ENCODE measurements at regions not wholly inside any gene's neighbourhood (a gene's known extent, or its start where the extent isn't known, plus 50 kb on each side); places are given as distances from the start of the nearest gene placed in this dataset.

GRCh38 chr2:10968176-10968575 is 56.4 kb downstream of the KCNF1 start:
- no peaks in the 10 kb centered on the region for H3K9me3 ChIP-seq
- no peak overlapping the region for H3K9ac ChIP-seq
- no peak for TF ChIP-seq EP300 (IDR thresholded peaks at IDR 0.05; ENCODE audit: borderline replicate concordance in 1 of 2, low read depth in 1 of 2, low read length in 1 of 2)
- TF ChIP-seq TAF1 (IDR thresholded peaks at IDR 0.05; ENCODE audit: borderline replicate concordance, low read depth, low read length): no peak
- TF ChIP-seq TEAD4 (IDR thresholded peaks at IDR 0.05; ENCODE audit: borderline replicate concordance, insufficient read depth): no peak
- no peak for TF ChIP-seq SIN3A (IDR thresholded peaks at IDR 0.05; ENCODE audit: borderline replicate concordance, low read depth, low read length)
- TF ChIP-seq, protein P1, sequence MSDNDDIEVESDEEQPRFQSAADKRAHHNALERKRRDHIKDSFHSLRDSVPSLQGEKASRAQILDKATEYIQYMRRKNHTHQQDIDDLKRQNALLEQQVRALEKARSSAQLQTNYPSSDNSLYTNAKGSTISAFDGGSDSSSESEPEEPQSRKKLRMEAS (IDR thresholded peaks at IDR 0.05; ENCODE audit: low read depth): no peak
- TF ChIP-seq YY1 (IDR thresholded peaks at IDR 0.05; ENCODE audit: low read depth): no peak
- TF ChIP-seq, protein P2, sequence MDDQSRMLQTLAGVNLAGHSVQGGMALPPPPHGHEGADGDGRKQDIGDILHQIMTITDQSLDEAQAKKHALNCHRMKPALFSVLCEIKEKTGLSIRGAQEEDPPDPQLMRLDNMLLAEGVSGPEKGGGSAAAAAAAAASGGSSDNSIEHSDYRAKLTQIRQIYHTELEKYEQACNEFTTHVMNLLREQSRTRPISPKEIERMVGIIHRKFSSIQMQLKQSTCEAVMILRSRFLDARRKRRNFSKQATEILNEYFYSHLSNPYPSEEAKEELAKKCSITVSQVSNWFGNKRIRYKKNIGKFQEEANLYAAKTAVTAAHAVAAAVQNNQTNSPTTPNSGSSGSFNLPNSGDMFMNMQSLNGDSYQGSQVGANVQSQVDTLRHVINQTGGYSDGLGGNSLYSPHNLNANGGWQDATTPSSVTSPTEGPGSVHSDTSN (IDR thresholded peaks at IDR 0.05): no peak
- no peak for TF ChIP-seq TCF12 (IDR thresholded peaks at IDR 0.05)
- no peak for TF ChIP-seq GATA2 (CRISPR knock-in tag; IDR thresholded peaks at IDR 0.05)
- TF ChIP-seq FOXJ3 (CRISPR knock-in tag; IDR thresholded peaks at IDR 0.05): no peak
- no peak for TF ChIP-seq RAD21 (IDR thresholded peaks at IDR 0.05; ENCODE audit: low read length)
- no peak for TF ChIP-seq NRF1 (IDR thresholded peaks at IDR 0.05; ENCODE audit: low read depth, low read length)
- TF ChIP-seq, protein P3, sequence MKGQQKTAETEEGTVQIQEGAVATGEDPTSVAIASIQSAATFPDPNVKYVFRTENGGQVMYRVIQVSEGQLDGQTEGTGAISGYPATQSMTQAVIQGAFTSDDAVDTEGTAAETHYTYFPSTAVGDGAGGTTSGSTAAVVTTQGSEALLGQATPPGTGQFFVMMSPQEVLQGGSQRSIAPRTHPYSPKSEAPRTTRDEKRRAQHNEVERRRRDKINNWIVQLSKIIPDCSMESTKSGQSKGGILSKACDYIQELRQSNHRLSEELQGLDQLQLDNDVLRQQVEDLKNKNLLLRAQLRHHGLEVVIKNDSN (IDR thresholded peaks at IDR 0.05; ENCODE audit: borderline replicate concordance, low read depth): no peak
- TF ChIP-seq FOSL2 (IDR thresholded peaks at IDR 0.05; ENCODE audit: borderline replicate concordance, low read depth): no peak
- no peak for TF ChIP-seq REST (IDR thresholded peaks at IDR 0.05; ENCODE audit: low read depth, low read length)
- H3K4me3 ChIP-seq (ENCODE audit: low read depth in 2 of 2, low read length in 1 of 2): no peak overlapping the region
- H3K79me2 ChIP-seq (ENCODE audit: insufficient read depth): no peaks in the 10 kb centered on the region
- WGBS (ENCODE audit: low lambda C conversion rate): 65% methylated on average over 10 of the region's 11 CpGs
- no peaks in the 10 kb centered on the region for H3F3A ChIP-seq (replicated peaks; ENCODE audit: insufficient read depth)
- H3K27me3 ChIP-seq (ENCODE audit: insufficient read depth): peaks cover 47% of the 10 kb centered on the region; the same call in 1 of the 2 replicates
- H3K4me2 ChIP-seq: no peak overlapping the region
- POLR2A ChIA-PET: no interaction called here
- H3K9me2 ChIP-seq: no peaks in the 10 kb centered on the region
- H3K4me1 ChIP-seq (ENCODE audit: control insufficient read depth in 1 of 2, insufficient read depth in 2 of 2, low read depth in 1 of 2, low read length in 1 of 2): peaks cover 0 to 10% of the 10 kb centered on the region in 2 experiments; a peak in 1 of 4 replicates
- H3K27ac ChIP-seq (ENCODE audit: low read depth in 2 of 2, low read length in 1 of 2): no peak overlapping the region
- H3K36me3 ChIP-seq (replicated peaks in 1 of 2; ENCODE audit: control insufficient read depth in 1 of 2, insufficient read depth in 2 of 2, low read length in 1 of 2): no peaks in the 10 kb centered on the region
- CTCF ChIA-PET: interaction anchor here (0.6 to 2.0 kb wide), 3 partner anchors 10 to 752 kb away, joined by 3 to 7 read pairs (median 3); no protein-coding TSS in a partner anchor
- DNase-seq: no peak
- H4K20me1 ChIP-seq (ENCODE audit: insufficient read depth): no peaks in the 10 kb centered on the region
- no peak overlapping the region for H2AFZ ChIP-seq (ENCODE audit: low read depth)

All from SK-N-SH (cell line).